ENCODE measurements at regions not wholly inside any gene's neighbourhood (a gene's known extent, or its start where the extent isn't known, plus 50 kb on each side); places are given as distances from the start of the nearest gene placed in this dataset.

DNA sequence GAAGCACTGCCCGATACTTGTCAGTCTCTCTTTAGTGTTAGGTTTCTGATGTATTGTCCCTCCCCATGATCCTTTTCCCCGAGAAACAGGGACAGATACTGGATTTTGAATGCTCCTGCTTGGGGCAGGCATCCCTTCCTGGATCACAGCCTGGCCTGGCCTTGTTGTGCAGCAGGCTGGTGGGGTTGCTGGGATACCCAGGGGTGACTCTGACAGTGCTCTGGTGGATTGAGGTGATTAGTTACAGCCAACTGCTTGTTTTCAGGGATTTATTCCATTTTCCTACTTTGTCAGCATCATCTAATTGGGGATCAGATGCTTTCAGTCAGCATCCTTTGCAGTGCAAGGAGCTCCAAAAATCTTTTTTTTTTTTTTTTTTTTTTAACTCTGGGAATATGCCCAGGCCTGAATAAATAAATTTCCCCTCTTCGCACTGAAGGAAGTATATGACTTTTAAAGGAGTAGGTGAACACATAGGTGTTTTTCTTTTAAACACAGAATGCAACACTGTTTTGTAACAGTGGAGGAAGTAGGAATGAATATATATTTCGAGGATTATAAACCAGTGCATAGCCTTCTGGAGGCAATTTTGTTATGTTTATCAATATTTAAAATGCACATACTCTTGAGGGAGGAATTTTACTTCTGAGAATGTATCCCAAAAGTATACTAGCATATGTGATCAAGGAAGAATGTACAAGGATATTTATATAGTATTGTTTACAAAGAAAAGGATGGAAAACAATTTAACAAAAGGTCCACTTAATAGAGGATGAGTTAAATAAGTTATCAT lies 127.3 kb upstream of the ELL2 start (continued):
- TF ChIP-seq GTF2F1 (IDR thresholded peaks at IDR 0.05; ENCODE audit: borderline replicate concordance, low read depth, low read length) (no peak), CEBPB (IDR thresholded peaks at IDR 0.05; ENCODE audit: low read depth, low read length) (no peak)

Measured in H1 (cell line).